Dendritic cell treated with granulocyte-macrophage colony-stimulating factor and Interleukin-4, amounts not matched to agents 40 ng/mL and 50 ng/mL, for 4 days (primary cell): ENCODE measurements at regions not wholly inside any gene's neighbourhood (a gene's known extent, or its start where the extent isn't known, plus 50 kb on each side); places are given as distances from the start of the nearest gene placed in this dataset.

ENCODE experiments used
- H3K27ac Mint-ChIP-seq: one replicate; pipeline ENCODE4 v1.8.0; 2022; ENCODE audit warnings: mild to moderate bottlenecking, mixed read lengths
- H3K27me3 Mint-ChIP-seq: one replicate; pipeline ENCODE4 v1.8.0; 2022; ENCODE audit warnings: mild to moderate bottlenecking, mixed read lengths
- H3K36me3 Mint-ChIP-seq: one replicate; pipeline ENCODE4 v1.8.0; 2022; ENCODE audit warnings: low read depth, mixed read lengths
- H3K4me1 Mint-ChIP-seq: one replicate; pipeline ENCODE4 v1.8.0; 2022; ENCODE audit warnings: low read depth, mixed read lengths
- H3K4me3 Mint-ChIP-seq: one replicate; pipeline ENCODE4 v1.8.0; 2022; ENCODE audit warnings: mild to moderate bottlenecking, moderate library complexity, mixed read lengths
- H3K9me3 Mint-ChIP-seq: one replicate; pipeline ENCODE4 v1.8.0; 2022; ENCODE audit warnings: mixed read lengths
- intact Hi-C: fragments of 100-400 bp; cut with micrococcal nuclease; formaldehyde crosslinking; loops from one replicate; pipeline ENCODE4 v1.15.0; 2022

DNA sequence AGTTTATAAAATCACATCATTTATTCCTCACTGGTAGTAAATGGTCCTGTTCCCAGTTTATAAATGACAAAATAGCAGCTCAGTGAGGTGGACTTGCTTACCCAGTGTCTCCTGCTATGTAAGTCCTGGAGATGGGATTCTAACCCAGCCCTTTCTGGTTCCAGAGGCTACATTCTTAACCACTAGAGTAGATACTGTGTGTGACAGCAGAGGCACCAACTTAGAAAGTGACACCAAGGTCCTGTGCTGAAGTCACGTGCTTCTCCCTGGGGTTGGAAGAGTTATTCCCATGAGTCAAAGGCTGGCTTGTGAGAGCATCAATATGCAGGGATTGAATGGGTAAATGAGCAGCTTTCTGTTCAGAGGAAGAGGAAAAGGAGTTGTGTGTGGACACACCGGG lies 167.3 kb upstream of the IRX3 start:
- H3K27ac Mint-ChIP-seq, result no peak overlapping the region
- no peaks in the 10 kb centered on the region for H3K36me3 Mint-ChIP-seq
- intact Hi-C loops, result no loop called here
- no peaks in the 10 kb centered on the region for H3K9me3 Mint-ChIP-seq
- peaks cover 12% of the 10 kb centered on the region for H3K27me3 Mint-ChIP-seq
- no peak overlapping the region for H3K4me3 Mint-ChIP-seq
- peaks cover 6% of the 10 kb centered on the region for H3K4me1 Mint-ChIP-seq

DNA sequence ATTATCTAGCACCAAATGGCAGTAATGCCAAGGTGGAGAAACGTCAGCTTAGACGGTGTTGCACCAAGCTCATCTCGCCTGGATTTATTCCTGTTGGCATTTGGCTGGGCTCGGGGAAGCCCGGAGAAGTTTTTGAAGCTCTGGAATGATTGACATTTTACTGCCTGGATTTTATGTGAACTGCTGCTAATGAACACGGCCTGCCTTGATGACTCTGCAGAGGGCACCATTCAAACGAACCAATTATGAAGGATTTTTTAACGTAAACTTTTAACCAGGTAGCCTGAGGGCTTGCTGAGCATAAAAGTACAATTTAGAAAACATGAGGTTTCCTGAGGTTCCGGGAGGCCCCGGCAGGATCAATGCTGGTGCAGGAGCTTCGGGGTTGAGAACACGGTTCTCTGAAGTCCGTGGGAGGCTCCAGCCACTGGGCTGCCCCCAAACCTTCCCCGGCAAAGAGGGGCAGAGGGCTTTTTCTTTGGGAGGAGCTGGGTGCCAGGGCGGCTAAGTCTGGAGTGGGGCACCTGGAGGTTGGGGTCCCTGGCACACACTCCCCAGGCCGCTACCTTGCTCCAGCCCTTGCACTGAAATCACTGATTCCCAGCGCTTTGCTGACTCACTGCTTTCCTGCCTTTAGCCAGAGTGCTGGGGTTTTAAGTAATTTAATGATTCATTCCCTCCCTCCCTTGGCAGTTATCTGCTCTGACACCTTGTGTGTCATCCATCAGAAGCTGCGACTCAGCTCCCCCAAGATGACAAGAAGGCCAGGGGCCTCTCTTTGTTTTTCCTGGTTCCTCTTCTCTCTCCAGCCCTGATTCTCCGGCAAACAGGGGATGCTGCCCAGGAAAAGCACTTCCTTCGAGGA lies 161.2 kb upstream of the IRX3 start:
- H3K4me1 Mint-ChIP-seq, result no peaks in the 10 kb centered on the region
- no peak overlapping the region for H3K27ac Mint-ChIP-seq
- intact Hi-C loops, result no loop called here
- H3K27me3 Mint-ChIP-seq, result peaks cover 26% of the 10 kb centered on the region
- no peaks in the 10 kb centered on the region for H3K36me3 Mint-ChIP-seq
- no peak overlapping the region for H3K4me3 Mint-ChIP-seq
- H3K9me3 Mint-ChIP-seq, result no peaks in the 10 kb centered on the region

DNA sequence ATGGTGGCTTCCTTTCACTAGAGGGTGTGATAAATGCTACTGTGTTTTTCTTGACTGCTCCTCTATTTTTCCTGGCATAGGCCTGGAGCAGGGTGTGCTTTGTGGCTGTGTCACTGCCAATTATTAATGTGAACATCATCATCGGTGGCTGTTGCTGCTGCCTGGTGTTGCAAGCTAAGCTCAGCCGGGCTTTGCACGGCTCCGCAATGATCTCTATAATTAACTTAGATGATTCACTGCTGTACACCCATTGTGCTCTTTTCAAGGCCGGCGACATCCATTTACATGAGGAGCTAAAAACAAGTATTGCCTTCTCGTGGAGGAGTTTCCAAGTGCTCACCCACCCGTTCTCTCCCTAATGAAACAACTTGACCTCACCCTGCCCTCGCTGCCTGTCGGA lies 160.1 kb upstream of the IRX3 start:
- Mint-ChIP-seq H3K27ac (no peak overlapping the region), H3K4me3 (no peak overlapping the region), H3K27me3 (peaks cover 26% of the 10 kb centered on the region), H3K4me1 (no peaks in the 10 kb centered on the region), H3K9me3 (no peaks in the 10 kb centered on the region), H3K36me3 (no peaks in the 10 kb centered on the region)
- intact Hi-C loops, result no loop called here

DNA sequence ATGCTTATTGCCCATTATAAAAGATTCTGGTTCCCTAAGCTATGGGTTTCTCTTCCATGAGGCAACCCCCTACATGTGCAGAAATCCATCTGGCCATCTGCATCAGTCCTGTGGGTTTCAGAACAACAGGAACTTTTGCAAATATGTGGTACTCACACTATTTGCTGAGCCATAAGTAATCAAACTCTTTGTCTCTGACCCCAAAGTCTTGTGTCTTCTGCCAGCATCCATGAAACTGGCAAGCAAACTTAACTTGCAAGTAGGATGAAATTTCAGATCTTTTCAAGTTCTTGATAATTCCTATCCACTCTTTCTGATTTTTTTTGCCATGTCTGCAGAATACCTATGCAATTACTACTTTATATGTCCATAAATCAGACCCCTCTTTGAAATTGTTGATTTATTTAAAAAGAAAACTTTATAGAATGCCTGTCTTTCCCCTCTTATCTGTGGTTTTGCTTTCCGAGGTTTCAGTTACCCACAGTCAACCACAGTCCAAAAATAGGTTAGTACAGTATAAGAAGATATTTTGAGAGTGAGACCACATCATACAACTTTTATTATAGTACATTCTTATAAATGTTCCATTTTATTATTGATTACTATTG lies 158.4 kb upstream of the IRX3 start:
- H3K36me3 Mint-ChIP-seq, result no peaks in the 10 kb centered on the region
- H3K4me1 Mint-ChIP-seq, result no peaks in the 10 kb centered on the region
- no peak overlapping the region for H3K27ac Mint-ChIP-seq
- peaks cover 20% of the 10 kb centered on the region for H3K27me3 Mint-ChIP-seq
- peaks cover 7% of the 10 kb centered on the region for H3K9me3 Mint-ChIP-seq
- H3K4me3 Mint-ChIP-seq, result no peak overlapping the region
- intact Hi-C loops, result no loop called here

DNA sequence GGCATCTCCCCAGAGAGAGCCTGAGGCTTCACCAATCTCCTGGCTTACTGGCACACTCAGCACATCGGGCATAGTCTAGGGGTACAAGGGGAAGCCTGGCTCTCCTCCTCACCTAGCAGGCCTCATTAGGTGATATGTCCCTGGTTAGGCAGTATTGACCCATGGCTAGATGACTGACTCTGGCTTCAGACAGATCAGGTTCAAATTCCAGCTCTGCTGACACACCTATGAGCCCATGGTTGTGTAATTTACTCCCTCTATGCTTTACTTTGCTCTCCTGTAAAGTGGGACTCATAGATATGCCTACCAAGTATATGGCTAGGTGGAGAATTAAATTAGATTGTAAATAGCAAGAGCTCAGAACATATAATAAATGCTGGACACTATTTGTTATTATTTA lies 157.3 kb upstream of the IRX3 start:
- Mint-ChIP-seq H3K9me3 (peaks cover 18% of the 10 kb centered on the region), H3K4me3 (no peak overlapping the region), H3K36me3 (no peaks in the 10 kb centered on the region), H3K4me1 (no peaks in the 10 kb centered on the region), H3K27ac (no peak overlapping the region), H3K27me3 (peaks cover 18% of the 10 kb centered on the region)
- intact Hi-C loops, result no loop called here

DNA sequence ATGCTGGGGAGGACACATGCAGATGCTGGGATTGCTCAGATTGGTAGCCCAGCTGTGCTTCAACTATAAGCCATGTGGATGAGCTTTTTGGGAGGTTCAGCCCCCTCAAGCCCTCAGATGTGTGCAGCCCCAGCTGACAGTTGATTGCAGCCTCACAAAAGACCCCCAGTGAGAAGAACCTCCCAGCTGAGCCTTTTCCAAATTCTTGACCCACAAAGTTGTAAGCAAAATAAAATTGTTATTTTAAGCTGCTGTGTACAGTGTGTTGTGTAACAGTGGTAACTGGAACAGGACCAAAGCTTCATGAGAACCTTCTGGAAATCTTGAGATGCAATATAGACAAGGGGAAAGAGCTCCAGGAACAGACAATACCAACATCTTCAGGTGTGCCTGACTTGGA lies 156.8 kb upstream of the IRX3 start:
- H3K4me3 Mint-ChIP-seq, result no peak overlapping the region
- peaks cover 23% of the 10 kb centered on the region for H3K9me3 Mint-ChIP-seq
- H3K27ac Mint-ChIP-seq, result no peak overlapping the region
- no peaks in the 10 kb centered on the region for H3K36me3 Mint-ChIP-seq
- H3K4me1 Mint-ChIP-seq, result no peaks in the 10 kb centered on the region
- peaks cover 18% of the 10 kb centered on the region for H3K27me3 Mint-ChIP-seq
- intact Hi-C loops, result no loop called here

DNA sequence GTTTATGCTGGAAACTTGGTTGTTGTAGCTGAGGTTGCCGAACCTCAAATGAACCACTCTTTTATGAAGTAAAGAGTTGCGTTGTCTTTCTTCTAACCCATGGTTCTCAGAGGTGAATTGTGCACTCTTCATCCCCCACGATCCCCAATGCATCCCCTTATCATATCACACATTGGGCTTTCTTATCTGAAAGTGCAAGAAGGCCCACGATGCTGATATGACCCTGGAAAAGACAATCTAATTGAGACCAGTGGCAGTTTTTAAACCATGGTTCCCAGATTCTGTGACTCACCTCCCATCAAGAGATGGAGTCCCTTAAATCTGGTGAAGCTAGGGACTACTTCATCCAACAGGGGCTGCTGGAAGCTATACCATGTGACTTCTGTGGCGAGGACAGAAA lies 156.3 kb upstream of the IRX3 start:
- Mint-ChIP-seq H3K27me3 (peaks cover 13% of the 10 kb centered on the region), H3K4me3 (no peak overlapping the region)

DNA sequence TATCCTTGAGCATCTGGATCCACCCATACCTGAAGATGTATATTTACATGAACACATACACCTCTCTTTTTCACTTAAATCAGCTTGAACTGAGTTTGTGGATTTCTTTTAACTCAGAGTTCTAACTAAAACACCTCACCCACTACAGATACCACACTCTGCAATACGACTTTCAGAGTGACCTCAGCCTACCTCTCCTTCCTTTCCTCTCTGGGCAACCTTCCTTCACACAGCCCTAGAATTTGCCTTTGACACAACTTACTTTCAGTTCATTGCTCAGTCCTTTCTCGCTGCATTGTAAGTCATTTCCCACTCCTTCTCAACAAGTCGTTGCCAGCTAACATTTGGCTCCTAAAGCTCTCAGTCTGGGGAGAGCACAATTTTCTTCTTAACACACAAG lies 151.9 kb upstream of the IRX3 start:
- Mint-ChIP-seq H3K36me3 (no peaks in the 10 kb centered on the region), H3K27ac (no peak overlapping the region), H3K4me3 (no peak overlapping the region), H3K27me3 (peaks cover 8% of the 10 kb centered on the region), H3K9me3 (peaks cover 23% of the 10 kb centered on the region), H3K4me1 (no peaks in the 10 kb centered on the region)
- intact Hi-C loops, result no loop called here

More for the DNA sequence above, 156.3 kb upstream of the IRX3 start:
- no peak overlapping the region for H3K27ac Mint-ChIP-seq
- H3K36me3 Mint-ChIP-seq, result no peaks in the 10 kb centered on the region
- no peaks in the 10 kb centered on the region for H3K4me1 Mint-ChIP-seq
- peaks cover 23% of the 10 kb centered on the region for H3K9me3 Mint-ChIP-seq
- intact Hi-C loops, result no loop called here

DNA sequence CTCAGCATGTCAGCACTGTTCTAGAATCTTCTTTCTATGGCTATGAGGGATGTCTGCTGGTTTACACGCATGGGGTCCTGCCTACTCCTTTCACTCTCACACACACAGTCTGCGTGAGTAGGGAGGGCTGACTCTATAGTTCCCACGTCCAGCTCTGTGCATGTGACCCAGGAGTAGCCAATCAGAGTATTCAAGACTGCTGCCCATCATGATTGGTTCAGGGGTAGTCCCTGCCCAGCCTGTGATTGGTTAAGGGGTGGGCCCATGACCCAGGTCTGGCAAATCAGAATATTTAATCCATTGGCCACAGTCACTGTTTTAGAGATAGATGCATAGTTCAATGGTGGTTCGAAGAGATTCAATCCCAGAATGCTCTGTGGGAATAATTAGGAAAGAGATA lies 151.3 kb upstream of the IRX3 start:
- peaks cover 23% of the 10 kb centered on the region for H3K9me3 Mint-ChIP-seq
- no peaks in the 10 kb centered on the region for H3K36me3 Mint-ChIP-seq
- intact Hi-C loops, result no loop called here
- H3K27ac Mint-ChIP-seq, result no peak overlapping the region
- H3K4me1 Mint-ChIP-seq, result no peaks in the 10 kb centered on the region
- H3K4me3 Mint-ChIP-seq, result no peak overlapping the region
- H3K27me3 Mint-ChIP-seq, result peaks cover 14% of the 10 kb centered on the region

DNA sequence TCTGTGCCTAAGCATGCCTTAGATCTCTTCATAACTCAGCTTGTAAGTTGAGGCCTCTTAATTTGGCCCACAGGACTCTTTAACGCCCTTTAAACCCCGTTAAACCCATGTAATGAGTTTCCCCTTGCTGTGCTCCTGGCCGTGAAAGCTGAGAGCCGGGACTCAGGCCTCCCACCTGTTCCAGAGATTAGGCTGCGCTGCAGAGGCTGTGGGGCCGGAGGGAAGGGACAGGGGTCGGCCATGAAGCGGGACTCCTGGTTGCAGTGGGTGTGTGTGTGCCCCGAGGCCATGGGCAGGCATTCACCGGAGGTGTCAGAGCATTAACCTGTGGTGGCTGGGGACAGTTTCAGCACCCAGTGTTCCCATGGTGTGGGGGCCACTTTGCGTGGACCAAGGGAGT lies 150.8 kb upstream of the IRX3 start:
- H3K9me3 Mint-ChIP-seq, result peaks cover 23% of the 10 kb centered on the region
- intact Hi-C loops, result no loop called here
- H3K4me1 Mint-ChIP-seq, result no peaks in the 10 kb centered on the region
- H3K27me3 Mint-ChIP-seq, result peaks cover 19% of the 10 kb centered on the region
- H3K27ac Mint-ChIP-seq, result no peak overlapping the region
- H3K4me3 Mint-ChIP-seq, result no peak overlapping the region
- no peaks in the 10 kb centered on the region for H3K36me3 Mint-ChIP-seq

DNA sequence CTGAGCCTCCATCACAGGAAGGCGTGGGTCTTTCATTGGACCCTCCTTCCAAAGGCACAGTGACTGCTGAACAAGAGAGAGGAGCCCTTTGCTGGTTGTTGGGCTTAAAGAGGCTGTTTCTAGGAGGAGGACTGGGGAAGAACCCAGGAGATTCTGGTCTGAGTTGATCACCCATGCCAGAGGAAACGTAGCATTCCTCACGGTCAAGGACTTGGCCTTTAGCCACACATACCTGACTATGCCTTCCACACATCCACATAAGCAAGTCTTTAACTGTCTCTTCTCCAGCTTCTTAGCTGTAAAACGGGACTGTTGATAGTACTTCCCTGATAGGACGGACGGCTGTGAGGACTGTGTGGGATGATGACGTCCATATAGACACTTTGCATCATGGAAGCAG lies 149.8 kb upstream of the IRX3 start:
- Mint-ChIP-seq H3K9me3 (peaks cover 23% of the 10 kb centered on the region), H3K4me1 (no peaks in the 10 kb centered on the region), H3K27ac (no peak overlapping the region), H3K27me3 (peaks cover 28% of the 10 kb centered on the region), H3K4me3 (no peak overlapping the region), H3K36me3 (no peaks in the 10 kb centered on the region)
- intact Hi-C loops, result no loop called here

DNA sequence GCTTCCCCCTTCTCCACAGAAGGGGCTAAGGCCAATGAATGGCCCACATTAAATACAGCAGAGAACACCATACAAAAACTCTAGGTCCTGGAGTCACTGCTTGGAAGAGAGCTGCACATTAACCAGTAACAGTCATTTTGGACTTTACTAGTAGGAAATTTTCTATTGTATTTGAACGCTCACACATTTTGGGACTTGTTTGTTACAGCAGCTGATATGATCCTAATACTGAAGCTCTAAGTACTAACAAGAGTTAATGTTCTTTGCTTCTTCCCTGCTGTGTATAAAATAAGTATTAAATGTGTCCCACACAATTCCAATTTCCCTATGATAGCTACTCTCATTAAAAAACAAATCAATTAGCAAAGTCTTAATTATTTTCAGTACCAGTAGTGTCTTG lies 148.3 kb upstream of the IRX3 start:
- Mint-ChIP-seq H3K4me3 (no peak overlapping the region), H3K9me3 (peaks cover 15% of the 10 kb centered on the region), H3K27me3 (peaks cover 42% of the 10 kb centered on the region), H3K4me1 (no peaks in the 10 kb centered on the region), H3K36me3 (no peaks in the 10 kb centered on the region), H3K27ac (no peak overlapping the region)
- intact Hi-C loops, result no loop called here

DNA sequence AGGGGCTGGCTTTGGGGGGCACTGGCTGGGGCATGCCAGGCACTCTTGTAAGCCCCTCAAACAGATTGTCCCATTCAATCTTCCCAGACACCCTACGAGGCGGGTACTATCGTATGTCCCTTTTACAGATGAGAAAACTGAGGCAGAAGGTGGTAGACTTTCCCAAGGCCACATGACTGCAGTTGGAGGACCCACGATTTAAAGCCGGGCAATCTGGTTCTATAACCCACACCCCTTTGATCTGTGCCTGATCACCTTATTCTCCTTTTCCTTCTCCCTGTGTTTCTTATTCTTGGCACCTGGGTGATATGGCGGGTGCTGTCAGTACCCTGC lies 146.3 kb upstream of the IRX3 start:
- Mint-ChIP-seq H3K9me3 (no peaks in the 10 kb centered on the region), H3K36me3 (no peaks in the 10 kb centered on the region), H3K4me3 (no peak overlapping the region), H3K4me1 (no peaks in the 10 kb centered on the region), H3K27me3 (peaks cover 51% of the 10 kb centered on the region), H3K27ac (no peak overlapping the region)
- intact Hi-C loops, result no loop called here

DNA sequence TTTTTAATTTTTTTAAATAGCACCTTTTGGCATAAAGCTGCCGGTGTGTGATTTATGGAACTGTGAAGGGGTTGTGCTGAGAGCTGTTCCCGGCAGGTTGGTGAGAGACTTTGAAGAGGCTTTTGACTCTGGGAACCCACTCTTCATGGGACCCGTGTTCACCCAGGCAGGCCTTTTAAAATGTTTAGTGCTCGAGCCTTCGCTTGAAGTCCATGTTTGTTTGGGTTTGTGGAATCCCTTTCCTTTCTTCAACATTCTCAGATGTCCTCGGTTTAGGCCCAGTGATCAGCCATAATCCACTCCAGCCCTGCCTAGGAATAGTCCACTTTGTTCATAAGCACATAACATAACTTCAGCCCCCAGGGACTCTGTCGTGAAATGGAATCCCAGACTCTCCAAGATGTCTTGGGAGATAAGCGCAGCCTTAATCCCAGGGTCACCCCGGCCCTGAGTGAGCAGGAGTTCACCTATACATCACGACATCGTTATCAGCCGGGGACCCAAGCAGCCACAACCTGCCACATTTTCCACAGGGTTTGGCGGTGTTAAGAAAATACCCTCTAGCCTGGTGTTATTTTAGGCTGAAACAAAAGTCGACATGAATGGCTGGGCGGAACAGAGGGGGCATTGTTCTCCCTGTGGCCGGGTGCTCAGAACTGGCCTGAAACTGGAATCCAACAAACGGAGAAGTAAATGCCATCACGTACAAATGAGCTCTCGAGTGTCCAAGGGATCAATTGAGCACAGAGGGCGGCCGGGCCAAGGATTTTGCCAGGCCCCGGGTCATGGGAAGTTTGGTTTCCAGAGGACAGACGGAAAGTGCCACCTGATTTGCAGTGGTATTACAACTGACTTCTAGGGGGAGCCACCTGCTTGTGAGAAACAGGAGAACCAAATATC lies 145.7 kb upstream of the IRX3 start:
- intact Hi-C loops, result no loop called here
- Mint-ChIP-seq H3K4me3 (no peak overlapping the region), H3K9me3 (no peaks in the 10 kb centered on the region)

More for the DNA sequence above, 145.7 kb upstream of the IRX3 start:
- peaks cover 51% of the 10 kb centered on the region for H3K27me3 Mint-ChIP-seq
- no peak overlapping the region for H3K27ac Mint-ChIP-seq
- H3K36me3 Mint-ChIP-seq, result no peaks in the 10 kb centered on the region
- H3K4me1 Mint-ChIP-seq, result no peaks in the 10 kb centered on the region
